ENCODE measurements at regions not wholly inside any gene's neighbourhood (a gene's known extent, or its start where the extent isn't known, plus 50 kb on each side); places are given as distances from the start of the nearest gene placed in this dataset.

DNA sequence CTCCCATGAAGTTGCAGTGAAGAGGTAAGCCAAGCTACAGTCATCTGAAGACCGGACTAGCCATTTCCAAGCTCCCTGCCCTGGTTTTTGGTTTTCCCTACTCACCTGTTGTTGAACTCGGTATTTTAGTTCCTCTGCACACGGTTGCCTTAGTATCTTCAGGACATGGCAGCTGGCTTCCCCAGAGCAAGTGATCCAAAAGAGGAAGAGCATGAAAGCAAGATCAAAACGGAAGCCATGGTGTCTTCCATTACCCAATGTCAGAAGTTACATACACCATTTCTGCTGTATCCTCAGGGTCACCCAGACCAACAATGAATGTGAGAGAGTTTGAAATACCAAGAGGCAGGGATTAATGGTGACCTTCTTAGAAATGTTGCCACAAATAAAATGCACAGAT lies 276.6 kb upstream of the CNR1 start:
- TF ChIP-seq SRF (IDR thresholded peaks at IDR 0.05; ENCODE audit: low read depth in 2 of 2, low read length in 2 of 2) (no peak), TAF1 (IDR thresholded peaks at IDR 0.05; ENCODE audit: borderline replicate concordance, low read depth, low read length) (no peak), CHD2 (IDR thresholded peaks at IDR 0.05; ENCODE audit: borderline replicate concordance, low read depth, low read length) (no peak), BRCA1 (IDR thresholded peaks at IDR 0.05; ENCODE audit: low read depth, low read length) (no peak), CHD4 (IDR thresholded peaks at IDR 0.05) (no peak), RAD51 (IDR thresholded peaks at IDR 0.05) (no peak), SUZ12 (IDR thresholded peaks at IDR 0.05; ENCODE audit: unreplicated experiment) (no peak), KAT2A (conservative IDR thresholded peaks at IDR 0.05; ENCODE audit: control insufficient read depth, low read depth, low read length) (no peak), POLR2A (IDR thresholded peaks at IDR 0.05; ENCODE audit: low read depth, low read length) (no peak)
- TF ChIP-seq, protein P1, sequence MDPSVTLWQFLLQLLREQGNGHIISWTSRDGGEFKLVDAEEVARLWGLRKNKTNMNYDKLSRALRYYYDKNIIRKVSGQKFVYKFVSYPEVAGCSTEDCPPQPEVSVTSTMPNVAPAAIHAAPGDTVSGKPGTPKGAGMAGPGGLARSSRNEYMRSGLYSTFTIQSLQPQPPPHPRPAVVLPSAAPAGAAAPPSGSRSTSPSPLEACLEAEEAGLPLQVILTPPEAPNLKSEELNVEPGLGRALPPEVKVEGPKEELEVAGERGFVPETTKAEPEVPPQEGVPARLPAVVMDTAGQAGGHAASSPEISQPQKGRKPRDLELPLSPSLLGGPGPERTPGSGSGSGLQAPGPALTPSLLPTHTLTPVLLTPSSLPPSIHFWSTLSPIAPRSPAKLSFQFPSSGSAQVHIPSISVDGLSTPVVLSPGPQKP (IDR thresholded peaks at IDR 0.05; ENCODE audit: low read depth, low read length): no peak
- TF ChIP-seq, protein P2, sequence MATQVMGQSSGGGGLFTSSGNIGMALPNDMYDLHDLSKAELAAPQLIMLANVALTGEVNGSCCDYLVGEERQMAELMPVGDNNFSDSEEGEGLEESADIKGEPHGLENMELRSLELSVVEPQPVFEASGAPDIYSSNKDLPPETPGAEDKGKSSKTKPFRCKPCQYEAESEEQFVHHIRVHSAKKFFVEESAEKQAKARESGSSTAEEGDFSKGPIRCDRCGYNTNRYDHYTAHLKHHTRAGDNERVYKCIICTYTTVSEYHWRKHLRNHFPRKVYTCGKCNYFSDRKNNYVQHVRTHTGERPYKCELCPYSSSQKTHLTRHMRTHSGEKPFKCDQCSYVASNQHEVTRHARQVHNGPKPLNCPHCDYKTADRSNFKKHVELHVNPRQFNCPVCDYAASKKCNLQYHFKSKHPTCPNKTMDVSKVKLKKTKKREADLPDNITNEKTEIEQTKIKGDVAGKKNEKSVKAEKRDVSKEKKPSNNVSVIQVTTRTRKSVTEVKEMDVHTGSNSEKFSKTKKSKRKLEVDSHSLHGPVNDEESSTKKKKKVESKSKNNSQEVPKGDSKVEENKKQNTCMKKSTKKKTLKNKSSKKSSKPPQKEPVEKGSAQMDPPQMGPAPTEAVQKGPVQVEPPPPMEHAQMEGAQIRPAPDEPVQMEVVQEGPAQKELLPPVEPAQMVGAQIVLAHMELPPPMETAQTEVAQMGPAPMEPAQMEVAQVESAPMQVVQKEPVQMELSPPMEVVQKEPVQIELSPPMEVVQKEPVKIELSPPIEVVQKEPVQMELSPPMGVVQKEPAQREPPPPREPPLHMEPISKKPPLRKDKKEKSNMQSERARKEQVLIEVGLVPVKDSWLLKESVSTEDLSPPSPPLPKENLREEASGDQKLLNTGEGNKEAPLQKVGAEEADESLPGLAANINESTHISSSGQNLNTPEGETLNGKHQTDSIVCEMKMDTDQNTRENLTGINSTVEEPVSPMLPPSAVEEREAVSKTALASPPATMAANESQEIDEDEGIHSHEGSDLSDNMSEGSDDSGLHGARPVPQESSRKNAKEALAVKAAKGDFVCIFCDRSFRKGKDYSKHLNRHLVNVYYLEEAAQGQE (IDR thresholded peaks at IDR 0.05; ENCODE audit: low read depth, low read length): no peak
- TF ChIP-seq, protein P3, sequence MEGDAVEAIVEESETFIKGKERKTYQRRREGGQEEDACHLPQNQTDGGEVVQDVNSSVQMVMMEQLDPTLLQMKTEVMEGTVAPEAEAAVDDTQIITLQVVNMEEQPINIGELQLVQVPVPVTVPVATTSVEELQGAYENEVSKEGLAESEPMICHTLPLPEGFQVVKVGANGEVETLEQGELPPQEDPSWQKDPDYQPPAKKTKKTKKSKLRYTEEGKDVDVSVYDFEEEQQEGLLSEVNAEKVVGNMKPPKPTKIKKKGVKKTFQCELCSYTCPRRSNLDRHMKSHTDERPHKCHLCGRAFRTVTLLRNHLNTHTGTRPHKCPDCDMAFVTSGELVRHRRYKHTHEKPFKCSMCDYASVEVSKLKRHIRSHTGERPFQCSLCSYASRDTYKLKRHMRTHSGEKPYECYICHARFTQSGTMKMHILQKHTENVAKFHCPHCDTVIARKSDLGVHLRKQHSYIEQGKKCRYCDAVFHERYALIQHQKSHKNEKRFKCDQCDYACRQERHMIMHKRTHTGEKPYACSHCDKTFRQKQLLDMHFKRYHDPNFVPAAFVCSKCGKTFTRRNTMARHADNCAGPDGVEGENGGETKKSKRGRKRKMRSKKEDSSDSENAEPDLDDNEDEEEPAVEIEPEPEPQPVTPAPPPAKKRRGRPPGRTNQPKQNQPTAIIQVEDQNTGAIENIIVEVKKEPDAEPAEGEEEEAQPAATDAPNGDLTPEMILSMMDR (IDR thresholded peaks at IDR 0.05 in 2 of 3, conservative IDR thresholded peaks at IDR 0.05 in 1 of 3; ENCODE audit: control insufficient read depth in 2 of 3, extremely low read depth in 1 of 3, insufficient read depth in 1 of 3, low read depth in 3 of 3, low read length in 3 of 3): no peak
